Cardiac muscle cell (in vitro differentiated cells and primary cell): ENCODE measurements at regions not wholly inside any gene's neighbourhood (a gene's known extent, or its start where the extent isn't known, plus 50 kb on each side); places are given as distances from the start of the nearest gene placed in this dataset.
"Not testable (repeated sequence)": the region's sequence is repeated elsewhere in the genome, so short reads cannot be mapped to it uniquely, and the experiment has no call there.

Experiments used
- DNase-seq, 2 donors: peaks; one replicate each; pipeline versions ENCODE4 v3.0.0 to v3.0.0-alpha.2; 2010 to 2017; ENCODE audit warnings: low read depth in 1 of 2, low spot score in 1 of 2
- H3K27ac ChIP-seq: fragments of 200-600 bp; sonication (generic); 2 replicates; pipeline ENCODE4 v1.5.1; 2016
- H3K27me3 ChIP-seq: fragments of 200-600 bp; sonication (generic); 2 replicates; pipeline ENCODE4 v1.6.0; 2016; ENCODE audit warnings: control low read depth
- H3K36me3 ChIP-seq: fragments of 200-600 bp; sonication (generic); 2 replicates; pipeline ENCODE4 v1.5.1; 2016; ENCODE audit warnings: control low read depth
- H3K4me1 ChIP-seq: fragments of 200-600 bp; sonication (generic); 2 replicates; pipeline ENCODE4 v1.8.1; 2017; ENCODE audit warnings: low read depth, mild to moderate bottlenecking, mixed run types
- H3K4me3 ChIP-seq: fragments of 200-600 bp; sonication (generic); 2 replicates; pipeline ENCODE4 v1.5.1; 2016; ENCODE audit warnings: mild to moderate bottlenecking
- H3K9me3 ChIP-seq: fragments of 200-600 bp; sonication (generic); 2 replicates; pipeline ENCODE4 v1.5.1; 2017; ENCODE audit warnings: low read depth, mild to moderate bottlenecking, control low read depth
- TF ChIP-seq, protein P1 (sequence below): IDR thresholded peaks from 2 replicates; pipeline ENCODE4 v1.5.1; 2012; ENCODE audit warnings: low read depth, mild to moderate bottlenecking, low read length

DNA sequence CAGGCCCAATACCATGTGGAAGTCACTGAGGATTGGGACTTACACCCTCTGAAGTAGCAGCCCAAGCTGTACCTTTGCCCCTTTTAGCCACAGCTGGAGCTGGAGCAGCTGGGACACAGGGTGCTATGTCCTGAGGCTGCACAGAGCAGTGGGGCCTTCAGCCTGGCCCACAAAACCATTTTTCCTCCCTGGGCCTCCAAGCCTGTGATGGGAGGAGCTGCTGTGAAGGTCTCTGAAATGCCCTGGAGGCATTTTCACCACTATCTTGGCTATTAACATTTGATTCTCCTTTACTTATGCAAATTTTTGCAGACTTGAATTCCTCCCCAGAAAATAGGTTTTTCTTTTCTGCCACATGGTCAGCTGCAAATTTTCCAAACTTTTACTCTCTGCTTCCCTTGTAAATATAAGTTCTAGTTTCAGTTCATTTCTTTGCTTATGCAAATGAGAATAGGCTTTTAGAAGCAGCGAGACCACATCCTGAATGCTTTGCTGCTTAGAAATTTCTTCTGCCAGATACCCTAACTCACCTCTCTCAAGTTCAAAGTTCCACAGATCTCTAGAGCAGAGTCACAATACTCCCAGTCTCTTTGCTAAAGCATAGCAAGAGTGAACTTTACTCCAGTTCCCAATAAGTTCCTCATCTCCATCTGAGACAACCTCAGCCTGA is 213.8 kb upstream of the MGAT5 start:
- Histone ChIP-seq H3K4me3 (no peak overlapping the region), H3K27me3 (no peaks in the 10 kb centered on the region), H3K4me1 (no peaks in the 10 kb centered on the region), H3K36me3 (no peaks in the 10 kb centered on the region), H3K9me3 (no peaks in the 10 kb centered on the region), H3K27ac (no peak overlapping the region)
- TF ChIP-seq, protein P1, sequence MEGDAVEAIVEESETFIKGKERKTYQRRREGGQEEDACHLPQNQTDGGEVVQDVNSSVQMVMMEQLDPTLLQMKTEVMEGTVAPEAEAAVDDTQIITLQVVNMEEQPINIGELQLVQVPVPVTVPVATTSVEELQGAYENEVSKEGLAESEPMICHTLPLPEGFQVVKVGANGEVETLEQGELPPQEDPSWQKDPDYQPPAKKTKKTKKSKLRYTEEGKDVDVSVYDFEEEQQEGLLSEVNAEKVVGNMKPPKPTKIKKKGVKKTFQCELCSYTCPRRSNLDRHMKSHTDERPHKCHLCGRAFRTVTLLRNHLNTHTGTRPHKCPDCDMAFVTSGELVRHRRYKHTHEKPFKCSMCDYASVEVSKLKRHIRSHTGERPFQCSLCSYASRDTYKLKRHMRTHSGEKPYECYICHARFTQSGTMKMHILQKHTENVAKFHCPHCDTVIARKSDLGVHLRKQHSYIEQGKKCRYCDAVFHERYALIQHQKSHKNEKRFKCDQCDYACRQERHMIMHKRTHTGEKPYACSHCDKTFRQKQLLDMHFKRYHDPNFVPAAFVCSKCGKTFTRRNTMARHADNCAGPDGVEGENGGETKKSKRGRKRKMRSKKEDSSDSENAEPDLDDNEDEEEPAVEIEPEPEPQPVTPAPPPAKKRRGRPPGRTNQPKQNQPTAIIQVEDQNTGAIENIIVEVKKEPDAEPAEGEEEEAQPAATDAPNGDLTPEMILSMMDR, result no peak
- DNase-seq, result no peak

DNA sequence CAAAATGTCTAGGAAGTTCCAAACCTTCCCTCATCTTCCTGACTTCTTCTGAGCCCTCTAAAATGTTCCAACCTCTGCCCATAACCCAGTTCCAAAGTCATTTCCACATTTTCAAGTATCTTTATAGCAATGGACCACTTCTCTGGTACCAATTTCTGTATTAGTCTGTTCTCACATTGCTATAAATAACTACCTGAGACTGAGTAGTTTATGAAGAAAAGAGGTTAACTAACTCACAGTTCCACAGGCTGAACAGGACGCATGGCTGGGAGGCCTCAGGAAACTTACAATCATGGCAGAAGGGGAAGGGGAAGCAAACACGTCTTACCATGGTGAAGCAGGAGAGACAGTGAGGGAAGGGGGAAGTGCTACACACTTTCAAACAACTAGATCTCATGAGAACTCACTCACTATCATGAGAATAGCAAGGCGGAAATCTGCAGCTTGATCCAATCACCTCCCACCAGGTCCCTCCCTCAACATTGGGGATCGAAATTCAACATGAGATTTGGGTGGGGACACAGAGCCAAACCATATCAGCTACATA is 213.2 kb upstream of the MGAT5 start:
- not testable (repeated sequence) for H3K27ac ChIP-seq, H3K4me3 ChIP-seq, H3K4me1 ChIP-seq, H3K27me3 ChIP-seq, DNase-seq, H3K9me3 ChIP-seq, H3K36me3 ChIP-seq

DNA sequence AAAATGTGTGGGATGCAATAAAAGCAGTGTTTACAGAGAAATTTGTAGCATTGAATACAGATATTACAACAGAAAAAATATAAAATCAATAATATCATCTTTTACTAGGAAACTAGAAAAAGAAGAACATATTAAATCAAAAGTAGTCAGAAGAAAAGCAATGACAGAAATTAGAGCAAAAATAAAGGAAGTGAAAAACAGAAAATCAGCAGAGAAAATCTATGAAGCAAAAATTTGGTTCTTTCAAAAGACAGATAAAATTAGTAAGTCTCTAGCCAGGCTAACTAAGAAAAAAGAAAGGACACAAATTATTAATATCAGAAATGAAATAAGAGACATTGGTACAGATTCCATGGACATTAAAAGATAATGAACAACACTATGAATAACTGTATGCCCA is 212.0 kb upstream of the MGAT5 start:
- TF ChIP-seq, protein P1, result no peak
- H3K4me3 ChIP-seq, result no peak overlapping the region
- no peaks in the 10 kb centered on the region for H3K27me3 ChIP-seq
- no peaks in the 10 kb centered on the region for H3K9me3 ChIP-seq
- no peaks in the 10 kb centered on the region for H3K36me3 ChIP-seq
- H3K27ac ChIP-seq, result no peak overlapping the region
- H3K4me1 ChIP-seq, result no peaks in the 10 kb centered on the region
- no peak for DNase-seq

DNA sequence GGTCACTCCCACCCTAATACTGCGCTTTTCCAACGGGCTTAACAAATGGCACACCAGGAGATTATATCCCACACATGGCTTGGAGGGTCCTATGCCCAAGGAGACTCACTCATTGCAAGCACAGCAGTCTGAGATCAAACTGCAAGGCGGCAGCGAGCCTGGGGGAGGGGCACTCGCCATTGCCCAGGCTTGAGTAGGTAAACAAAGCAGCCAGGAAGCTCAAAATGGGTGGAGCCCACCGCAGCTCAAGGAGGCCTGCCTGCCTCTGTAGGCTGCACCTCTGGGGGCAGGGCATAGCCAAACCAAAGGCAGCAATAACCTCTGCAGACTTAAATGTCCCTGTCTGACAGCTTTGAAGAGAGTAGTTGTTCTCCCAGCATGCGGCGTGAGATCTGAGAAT is 210.8 kb upstream of the MGAT5 start:
- not testable (repeated sequence) for H3K4me3 ChIP-seq, H3K36me3 ChIP-seq, DNase-seq, H3K4me1 ChIP-seq, H3K27me3 ChIP-seq, H3K27ac ChIP-seq, H3K9me3 ChIP-seq

DNA sequence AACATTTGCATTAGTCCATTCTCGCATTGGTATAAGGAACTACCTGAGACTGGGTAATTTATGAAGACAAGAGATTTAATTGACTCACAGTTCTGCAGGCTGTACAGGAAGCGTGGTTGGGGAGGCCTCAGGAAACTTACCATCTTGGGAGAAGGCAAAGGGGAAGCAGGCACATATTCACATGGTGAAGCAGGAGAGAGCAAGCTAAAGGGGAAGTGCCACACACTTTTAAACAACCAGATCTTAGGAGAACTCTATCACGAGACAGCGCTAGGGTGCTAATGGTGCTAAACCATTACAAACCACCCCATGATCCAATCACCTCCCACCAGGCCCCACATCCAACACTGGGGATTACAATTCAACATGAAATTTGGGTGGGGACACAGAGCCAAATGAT is 201.7 kb upstream of the MGAT5 start:
- Histone ChIP-seq H3K36me3 (no peaks in the 10 kb centered on the region), H3K9me3 (no peaks in the 10 kb centered on the region), H3K27me3 (no peaks in the 10 kb centered on the region), H3K27ac (no peak overlapping the region), H3K4me1 (no peaks in the 10 kb centered on the region), H3K4me3 (no peak overlapping the region)
- TF ChIP-seq, protein P1, result no peak
- DNase-seq, result no peak

DNA sequence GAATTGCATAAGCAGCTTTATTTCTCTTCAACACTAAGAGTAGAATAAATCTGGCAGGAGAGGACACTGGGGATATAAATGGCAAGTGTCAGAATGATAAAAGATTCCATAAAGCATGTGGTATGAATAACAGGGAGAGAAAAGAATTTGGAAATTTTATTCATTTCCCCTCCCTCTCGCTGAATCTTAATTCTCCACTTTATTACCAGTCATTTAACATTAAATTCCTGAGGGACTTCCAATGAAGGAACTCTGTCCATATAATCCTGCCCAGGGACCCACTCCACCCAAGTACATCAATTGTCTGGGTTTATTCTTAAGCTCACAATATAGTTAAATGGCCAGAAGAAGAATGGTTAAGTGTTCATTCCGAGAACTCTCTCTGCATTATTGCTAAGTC is 197.7 kb upstream of the MGAT5 start:
- Histone ChIP-seq H3K9me3 (no peaks in the 10 kb centered on the region), H3K27ac (no peak overlapping the region), H3K27me3 (no peaks in the 10 kb centered on the region), H3K36me3 (no peaks in the 10 kb centered on the region), H3K4me1 (no peaks in the 10 kb centered on the region), H3K4me3 (no peak overlapping the region)
- TF ChIP-seq, protein P1, result no peak
- DNase-seq, result no peak

DNA sequence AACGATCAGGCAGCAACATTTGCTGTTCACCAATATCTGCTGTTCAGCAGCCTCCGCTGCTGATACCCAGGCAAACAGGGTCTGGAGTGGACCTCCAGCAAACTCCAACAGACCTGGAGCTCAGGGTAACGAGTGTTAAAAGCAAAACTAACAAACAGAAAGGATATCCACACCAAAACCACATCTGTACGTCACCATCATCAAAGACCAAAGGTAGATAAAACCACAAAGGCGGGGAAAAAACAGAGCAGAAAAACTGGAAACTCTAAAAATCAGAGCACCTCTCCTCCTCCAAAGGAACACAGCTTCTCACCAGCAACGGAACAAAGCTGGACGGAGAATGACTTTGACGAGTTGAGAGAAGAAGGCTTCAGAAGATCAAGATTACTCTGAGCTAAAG is 192.8 kb upstream of the MGAT5 start:
- H3K27ac ChIP-seq, H3K4me3 ChIP-seq, DNase-seq, H3K27me3 ChIP-seq, H3K4me1 ChIP-seq, H3K9me3 ChIP-seq, H3K36me3 ChIP-seq: not testable (repeated sequence)

DNA sequence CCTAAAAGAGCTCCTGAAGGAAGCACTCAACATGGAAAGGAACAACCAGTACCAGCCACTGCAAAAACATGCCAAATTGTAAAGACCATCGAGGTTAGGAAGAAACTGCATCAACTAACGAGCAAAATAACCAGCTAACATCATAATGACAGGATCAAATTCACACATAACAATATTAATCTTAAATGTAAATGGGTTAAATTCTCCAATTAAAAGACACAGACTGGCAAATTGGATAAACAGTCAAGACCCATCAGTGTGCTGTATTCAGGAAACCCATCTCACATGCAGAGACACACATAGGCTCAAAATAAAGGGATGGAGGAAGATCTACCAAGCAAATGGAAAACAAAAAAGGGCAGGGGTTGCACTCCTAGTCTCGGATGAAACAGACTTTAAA is 191.6 kb upstream of the MGAT5 start:
- DNase-seq, H3K27me3 ChIP-seq, H3K9me3 ChIP-seq, H3K4me3 ChIP-seq, H3K4me1 ChIP-seq, H3K27ac ChIP-seq, H3K36me3 ChIP-seq: not testable (repeated sequence)

DNA sequence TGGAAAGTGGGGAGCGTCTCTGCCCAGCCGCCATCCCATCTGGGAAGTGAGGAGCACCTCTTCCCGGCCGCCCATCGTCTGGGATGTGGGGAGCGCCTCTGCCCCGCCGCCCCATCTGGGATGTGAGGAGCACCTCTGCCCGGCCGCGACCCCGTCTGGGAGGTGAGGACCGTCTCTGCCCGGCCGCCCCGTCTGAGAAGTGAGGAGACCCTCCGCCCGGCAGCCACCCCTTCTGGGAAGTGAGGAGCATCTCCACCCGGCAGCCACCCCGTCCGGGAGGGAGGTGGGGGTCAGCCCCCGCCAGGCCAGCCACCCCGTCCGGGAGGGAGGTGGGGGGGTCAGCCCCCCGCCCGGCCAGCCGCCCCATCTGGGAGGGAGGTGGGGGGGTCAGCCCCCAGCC is 190.0 kb upstream of the MGAT5 start:
- not testable (repeated sequence) for H3K36me3 ChIP-seq, DNase-seq, H3K9me3 ChIP-seq, H3K27me3 ChIP-seq, H3K4me1 ChIP-seq, H3K4me3 ChIP-seq, H3K27ac ChIP-seq
